CD4-positive, alpha-beta T cell (primary cell): ENCODE measurements at regions not wholly inside any gene's neighbourhood (a gene's known extent, or its start where the extent isn't known, plus 50 kb on each side); places are given as distances from the start of the nearest gene placed in this dataset.

Experiments used
- ATAC-seq: fragments of 200-7000 bp; cut with Tn5 transposase; one replicate; pipeline ENCODE4 v1.10.0; 2022; ENCODE audit warnings: mild to moderate bottlenecking; ENCODE audit not compliant: poor library complexity
- CTCF ChIA-PET: fragments of 350-600 bp; sonication (Branson Sonifier 250); formaldehyde crosslinking; loops from one replicate; lab custom pipeline; 2021; ENCODE audit warnings: antibody characterized with exemption, inconsistent platforms; lab: Charles Lee
- POLR2A ChIA-PET: fragments of 350-600 bp; sonication (Branson Sonifier 250); formaldehyde crosslinking; loops from one replicate; lab custom pipeline; 2021; ENCODE audit warnings: antibody characterized with exemption, inconsistent platforms; lab: Charles Lee
- DNase-seq, 14 experiments: peaks; one replicate each; pipeline ENCODE4 v3.0.0-alpha.2; 2013 to 2020; ENCODE audit warnings: mixed read lengths in 2 of 14
- H3K27ac ChIP-seq, 2 donors: one replicate each; pipeline versions ENCODE4 v1.5.1 to v1.7.0; 2013; ENCODE audit warnings: low read length in 2 of 2, low read depth in 1 of 2, mild to moderate bottlenecking in 1 of 2
- H3K27me3 ChIP-seq, 2 experiments: 1 replicate in 1 of 2; 2 replicates in 1 of 2; pipeline versions ENCODE4 v1.6.1 to v1.7.0; 2013; ENCODE audit warnings: low read length in 2 of 2, control low read depth in 1 of 2, mild to moderate bottlenecking in 1 of 2, moderate library complexity in 1 of 2; ENCODE audit not compliant: insufficient read depth in 2 of 2, control insufficient read depth in 1 of 2
- H3K36me3 ChIP-seq: one replicate; pipeline ENCODE4 v1.6.1; 2013; ENCODE audit warnings: low read length, control low read depth; ENCODE audit not compliant: insufficient read depth
- H3K4me1 ChIP-seq: one replicate; pipeline ENCODE4 v1.6.1; 2013; ENCODE audit warnings: low read length, control low read depth; ENCODE audit not compliant: insufficient read depth
- H3K4me3 ChIP-seq: one replicate; pipeline ENCODE4 v1.5.1; 2013; ENCODE audit warnings: mild to moderate bottlenecking, low read length, moderate library complexity
- H3K9me3 ChIP-seq, 2 experiments: 1 replicate in 1 of 2; 2 replicates in 1 of 2; pipeline versions ENCODE4 v1.6.1 to v1.7.0; 2013; ENCODE audit warnings: low read length in 2 of 2, mild to moderate bottlenecking in 2 of 2, control low read depth in 1 of 2, moderate library complexity in 1 of 2; ENCODE audit not compliant: control insufficient read depth in 1 of 2, insufficient read depth in 1 of 2
- H3K27ac Mint-ChIP-seq: one replicate; pipeline ENCODE4 v1.8.0; 2020; ENCODE audit warnings: mixed read lengths
- H3K27me3 Mint-ChIP-seq: one replicate; pipeline ENCODE4 v1.8.0; 2021; ENCODE audit warnings: mixed read lengths
- H3K36me3 Mint-ChIP-seq: one replicate; pipeline ENCODE4 v1.8.0; 2021; ENCODE audit warnings: low read depth, mixed read lengths
- H3K4me1 Mint-ChIP-seq: one replicate; pipeline ENCODE4 v1.8.0; 2021; ENCODE audit warnings: low read depth, mixed read lengths
- H3K4me3 Mint-ChIP-seq: one replicate; pipeline ENCODE4 v1.8.0; 2020; ENCODE audit warnings: mild to moderate bottlenecking, mixed read lengths
- H3K9me3 Mint-ChIP-seq: one replicate; pipeline ENCODE4 v1.8.0; 2020; ENCODE audit warnings: mixed read lengths
- intact Hi-C, 2 experiments: fragments of 100-400 bp; cut with DNase I in 1 of 2; cut with micrococcal nuclease in 1 of 2; formaldehyde crosslinking; loops; one replicate each; pipeline versions ENCODE4 v1.15.1 to v1.9.0; 2023 to 2025; cut with DNase I, micrococcal nuclease
- TF ChIP-seq, protein P1 (sequence below): fragments of 200-600 bp; IDR thresholded peaks from one replicate; pipeline ENCODE4 v1.8.0; 2022; ENCODE audit warnings: antibody characterized with exemption, mild to moderate bottlenecking

DNA sequence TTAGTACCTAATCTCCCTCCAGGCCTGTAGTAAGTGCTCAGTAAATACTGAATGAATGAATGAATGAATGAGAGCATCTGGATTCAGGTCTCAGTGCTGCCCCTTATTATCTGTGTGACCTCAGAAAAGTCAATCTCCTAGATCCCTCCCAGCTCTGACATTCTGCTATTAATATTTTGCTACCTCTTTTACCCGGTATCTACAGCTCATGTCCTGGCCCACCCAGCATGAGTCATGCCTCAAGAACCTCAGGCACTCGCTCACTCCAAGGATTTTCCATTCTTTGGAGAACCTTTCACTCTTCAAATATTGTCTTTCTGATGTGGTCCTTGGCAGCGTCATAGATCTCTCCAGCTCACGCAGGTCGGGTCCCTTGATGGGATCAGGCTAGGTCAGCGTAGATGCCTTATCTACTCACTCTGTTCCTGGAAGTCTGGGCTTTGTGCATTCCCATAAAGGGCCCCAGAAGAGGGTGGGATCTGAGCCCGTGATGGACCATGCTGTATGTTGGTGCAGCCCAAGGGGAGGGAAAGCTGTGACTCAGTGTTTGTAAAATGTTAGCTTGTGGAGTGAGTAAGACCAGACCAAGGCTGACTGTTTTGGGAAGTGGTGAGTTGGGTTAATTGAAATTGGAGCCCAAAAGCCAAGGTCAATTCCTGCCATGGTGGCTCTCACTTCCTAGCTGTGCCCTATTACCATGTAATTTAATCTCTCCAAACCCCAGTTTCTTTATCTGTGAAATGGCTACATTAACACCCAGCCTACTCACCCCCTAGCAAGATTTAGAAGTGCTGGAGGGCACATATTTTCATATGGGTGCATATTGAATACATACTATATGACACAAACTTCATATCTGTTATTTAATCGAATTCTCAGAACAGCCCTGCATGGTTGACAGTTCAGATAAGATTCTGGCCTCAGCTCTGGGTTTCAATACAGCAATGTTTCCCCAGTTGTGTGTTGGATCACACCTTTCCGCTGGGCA is 214.1 kb upstream of the USP24 start:
- no peaks in the 10 kb centered on the region for H3K9me3 Mint-ChIP-seq
- TF ChIP-seq, protein P1, sequence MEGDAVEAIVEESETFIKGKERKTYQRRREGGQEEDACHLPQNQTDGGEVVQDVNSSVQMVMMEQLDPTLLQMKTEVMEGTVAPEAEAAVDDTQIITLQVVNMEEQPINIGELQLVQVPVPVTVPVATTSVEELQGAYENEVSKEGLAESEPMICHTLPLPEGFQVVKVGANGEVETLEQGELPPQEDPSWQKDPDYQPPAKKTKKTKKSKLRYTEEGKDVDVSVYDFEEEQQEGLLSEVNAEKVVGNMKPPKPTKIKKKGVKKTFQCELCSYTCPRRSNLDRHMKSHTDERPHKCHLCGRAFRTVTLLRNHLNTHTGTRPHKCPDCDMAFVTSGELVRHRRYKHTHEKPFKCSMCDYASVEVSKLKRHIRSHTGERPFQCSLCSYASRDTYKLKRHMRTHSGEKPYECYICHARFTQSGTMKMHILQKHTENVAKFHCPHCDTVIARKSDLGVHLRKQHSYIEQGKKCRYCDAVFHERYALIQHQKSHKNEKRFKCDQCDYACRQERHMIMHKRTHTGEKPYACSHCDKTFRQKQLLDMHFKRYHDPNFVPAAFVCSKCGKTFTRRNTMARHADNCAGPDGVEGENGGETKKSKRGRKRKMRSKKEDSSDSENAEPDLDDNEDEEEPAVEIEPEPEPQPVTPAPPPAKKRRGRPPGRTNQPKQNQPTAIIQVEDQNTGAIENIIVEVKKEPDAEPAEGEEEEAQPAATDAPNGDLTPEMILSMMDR, result no peak
- ChIA-PET CTCF (no interaction called here), POLR2A (no interaction called here)
- ATAC-seq (no peak), DNase-seq (no peak)
- Histone ChIP-seq H3K27ac (no peak overlapping the region), H3K9me3 (peaks cover 0 to 6% of the 10 kb centered on the region in 2 experiments), H3K4me1 (no peaks in the 10 kb centered on the region), H3K36me3 (no peaks in the 10 kb centered on the region), H3K4me3 (no peak overlapping the region), H3K27me3 (peaks cover 10 to 13% of the 10 kb centered on the region in 2 experiments)
- peaks cover 40% of the 10 kb centered on the region for H3K27me3 Mint-ChIP-seq
- no peaks in the 10 kb centered on the region for H3K4me1 Mint-ChIP-seq
- H3K36me3 Mint-ChIP-seq, result no peaks in the 10 kb centered on the region
- H3K27ac Mint-ChIP-seq, result no peak overlapping the region
- intact Hi-C loops, result no loop called here
- no peak overlapping the region for H3K4me3 Mint-ChIP-seq

DNA sequence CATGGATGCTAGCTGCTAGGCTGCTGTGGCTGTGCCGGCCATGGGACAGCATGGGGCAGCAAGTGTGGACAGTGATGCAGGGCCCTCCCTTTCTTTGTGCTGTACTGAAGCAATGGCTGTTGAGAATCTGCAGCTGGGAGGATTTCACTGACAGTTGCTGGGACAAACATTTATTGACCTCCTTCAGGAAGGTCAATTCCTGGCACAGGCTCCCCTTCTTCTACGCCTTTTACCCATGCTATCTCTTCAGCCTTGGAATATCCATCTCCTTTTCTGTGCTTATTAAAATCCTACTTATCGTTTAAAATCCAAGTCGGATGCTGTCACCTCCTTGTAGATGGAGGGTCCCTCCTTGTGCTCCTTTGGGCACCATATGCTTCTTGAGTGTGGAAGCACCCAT is 213.1 kb upstream of the USP24 start:
- TF ChIP-seq, protein P1, result no peak
- Mint-ChIP-seq H3K4me3 (no peak overlapping the region), H3K36me3 (no peaks in the 10 kb centered on the region), H3K27me3 (peaks cover 40% of the 10 kb centered on the region), H3K4me1 (no peaks in the 10 kb centered on the region), H3K27ac (no peak overlapping the region), H3K9me3 (no peaks in the 10 kb centered on the region)
- intact Hi-C loops, result no loop called here
- H3K9me3 ChIP-seq, result peaks cover 0 to 6% of the 10 kb centered on the region in 2 experiments
- POLR2A ChIA-PET, result no interaction called here
- no peak overlapping the region for H3K4me3 ChIP-seq
- H3K27me3 ChIP-seq, result peaks cover 10 to 13% of the 10 kb centered on the region in 2 experiments
- DNase-seq (no peak), ATAC-seq (no peak)
- H3K36me3 ChIP-seq, result no peaks in the 10 kb centered on the region
- CTCF ChIA-PET, result no interaction called here
- no peak overlapping the region for H3K27ac ChIP-seq
- no peaks in the 10 kb centered on the region for H3K4me1 ChIP-seq

DNA sequence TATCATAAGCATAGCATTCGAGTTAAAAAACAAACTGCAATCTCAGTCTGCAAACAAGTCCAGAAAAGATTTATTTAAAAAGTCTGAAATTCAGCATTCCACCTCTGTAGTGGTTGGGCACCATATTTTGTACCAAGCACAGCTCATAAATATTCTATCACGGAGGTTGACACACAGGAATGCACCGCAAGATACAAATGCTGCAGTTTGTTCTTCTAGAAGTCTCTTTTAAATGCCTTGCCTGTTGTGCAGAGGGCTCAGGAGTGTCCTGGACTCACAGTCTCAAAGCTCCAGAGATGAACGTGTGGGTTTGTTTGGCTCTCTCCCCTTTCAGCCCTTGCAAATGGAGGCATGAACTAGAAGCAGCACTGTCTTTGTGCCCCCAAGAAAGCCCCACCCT is 212.4 kb upstream of the USP24 start:
- Histone ChIP-seq H3K9me3 (peaks cover 0 to 6% of the 10 kb centered on the region in 2 experiments), H3K4me3 (no peak overlapping the region), H3K27ac (no peak overlapping the region), H3K27me3 (peaks cover 10 to 12% of the 10 kb centered on the region in 2 experiments), H3K36me3 (no peaks in the 10 kb centered on the region), H3K4me1 (no peaks in the 10 kb centered on the region)
- no peaks in the 10 kb centered on the region for H3K9me3 Mint-ChIP-seq
- TF ChIP-seq, protein P1, result no peak
- intact Hi-C loops, result no loop called here
- no peak for DNase-seq
- CTCF ChIA-PET, result no interaction called here
- H3K36me3 Mint-ChIP-seq, result no peaks in the 10 kb centered on the region
- no peak overlapping the region for H3K27ac Mint-ChIP-seq
- no peak for ATAC-seq
- no peaks in the 10 kb centered on the region for H3K4me1 Mint-ChIP-seq
- H3K27me3 Mint-ChIP-seq, result peaks cover 42% of the 10 kb centered on the region
- H3K4me3 Mint-ChIP-seq, result no peak overlapping the region
- POLR2A ChIA-PET, result no interaction called here
